GM18505 (cell line): ENCODE measurements at regions not wholly inside any gene's neighbourhood (a gene's known extent, or its start where the extent isn't known, plus 50 kb on each side); places are given as distances from the start of the nearest gene placed in this dataset.

ENCODE experiments used
- ATAC-seq: cut with Tn5 transposase; IDR thresholded peaks from one replicate; pipeline ENCODE4 v1.9.1; 2021; ENCODE audit not compliant: unreplicated experiment
- POLR2A ChIP-seq: IDR thresholded peaks from 4 replicates; pipeline ENCODE4 v1.6.1; 2011; ENCODE audit warnings: borderline replicate concordance; ENCODE audit not compliant: insufficient read depth, insufficient read length; ENCODE audit errors: extremely low read depth

GRCh38 chr5:125125031-125125823 is 378.8 kb upstream of the ZNF608 start:
- no peak for ATAC-seq
- no peak for TF ChIP-seq POLR2A

- no peak for TF ChIP-seq POLR2A
- ATAC-seq: no peak
Observed at GRCh38 chr5:125126050-125126449, 379.6 kb upstream of the ZNF608 start.

GRCh38 chr5:125129151-125129806 is 382.8 kb upstream of the ZNF608 start:
- TF ChIP-seq POLR2A: no peak
- no peak for ATAC-seq

GRCh38 chr5:125130591-125130990 is 384.2 kb upstream of the ZNF608 start:
- no peak for ATAC-seq
- no peak for TF ChIP-seq POLR2A

GRCh38 chr5:125134216-125135081 is 388.0 kb upstream of the ZNF608 start:
- TF ChIP-seq POLR2A: no peak
- ATAC-seq: no peak

GRCh38 chr5:125137535-125137934 is 391.1 kb upstream of the ZNF608 start:
- no peak for ATAC-seq
- no peak for TF ChIP-seq POLR2A

- no peak for TF ChIP-seq POLR2A
- no peak for ATAC-seq
Observed at GRCh38 chr5:125138266-125138665, 391.8 kb upstream of the ZNF608 start.

GRCh38 chr5:125139590-125139989 is 393.2 kb upstream of the ZNF608 start:
- TF ChIP-seq POLR2A: no peak
- ATAC-seq: no peak

GRCh38 chr5:125140220-125140619 is 393.8 kb upstream of the ZNF608 start:
- no peak for ATAC-seq
- TF ChIP-seq POLR2A: no peak

GRCh38 chr5:125140855-125141254 is 394.4 kb upstream of the ZNF608 start:
- no peak for TF ChIP-seq POLR2A
- ATAC-seq: no peak

GRCh38 chr5:125142458-125142857 is 396.0 kb upstream of the ZNF608 start:
- ATAC-seq: no peak
- TF ChIP-seq POLR2A: no peak

GRCh38 chr5:125143011-125143410 is 396.6 kb upstream of the ZNF608 start:
- no peak for ATAC-seq
- no peak for TF ChIP-seq POLR2A

GRCh38 chr5:125148076-125148475 is 401.6 kb upstream of the ZNF608 start:
- no peak for ATAC-seq

More at GRCh38 chr5:125148076-125148475, 401.6 kb upstream of the ZNF608 start:
- no peak for TF ChIP-seq POLR2A
